Tibial nerve (tissue), 4 donors: ENCODE measurements at regions not wholly inside any gene's neighbourhood (a gene's known extent, or its start where the extent isn't known, plus 50 kb on each side); places are given as distances from the start of the nearest gene placed in this dataset.
"Not testable (repeated sequence)": the region's sequence is repeated elsewhere in the genome, so short reads cannot be mapped to it uniquely, and the experiment has no call there.

ENCODE experiments used
- DNase-seq, 2 donors: peaks; one replicate each; pipeline ENCODE4 v3.0.0-alpha.2; 2019; ENCODE audit warnings: low spot score in 2 of 2
- H3K27ac ChIP-seq, 4 donors: fragments of 200-600 bp; sonication (generic) in 3 of 4; one replicate each; pipeline ENCODE4 v1.5.1; 2017 to 2019; ENCODE audit warnings: mild to moderate bottlenecking in 1 of 4
- H3K27me3 ChIP-seq, 2 donors: fragments of 200-600 bp; sonication (generic) in 1 of 2; one replicate each; pipeline versions ENCODE4 v1.5.1 to v1.6.0; 2017 to 2019
- H3K36me3 ChIP-seq, 3 donors: fragments of 200-600 bp; sonication (generic); one replicate each; pipeline ENCODE4 v1.5.1; 2018 to 2019
- H3K4me1 ChIP-seq, 4 donors: fragments of 200-600 bp; sonication (generic) in 3 of 4; one replicate each; pipeline ENCODE4 v1.5.1; 2017 to 2019
- H3K4me3 ChIP-seq, 4 donors: fragments of 200-600 bp; sonication (generic) in 3 of 4; one replicate each; pipeline ENCODE4 v1.5.1; 2017 to 2019; ENCODE audit warnings: mild to moderate bottlenecking in 1 of 4, moderate library complexity in 1 of 4
- H3K9me3 ChIP-seq, 4 donors: fragments of 200-600 bp; sonication (generic) in 3 of 4; one replicate each; pipeline ENCODE4 v1.5.1; 2017 to 2019
- CTCF ChIP-seq, 5 experiments: fragments of 200-600 bp in 3 of 5; fragments of 450-650 bp in 2 of 5; sonication (generic) in 3 of 5; IDR thresholded peaks; one replicate each; pipeline ENCODE4 v1.5.1; 2016 to 2019; ENCODE audit warnings: antibody characterized with exemption in 5 of 5, mild to moderate bottlenecking in 3 of 5, moderate library complexity in 2 of 5
- EP300 ChIP-seq, 2 donors: sonication (generic); formaldehyde crosslinking; IDR thresholded peaks; one replicate each; pipeline ENCODE4 v1.6.1; 2017; ENCODE audit warnings: antibody characterized with exemption in 2 of 2, mild to moderate bottlenecking in 1 of 2
- POLR2A ChIP-seq, 2 donors: fragments of 450-650 bp; IDR thresholded peaks; one replicate each; pipeline ENCODE4 v1.6.1; 2017; ENCODE audit warnings: antibody characterized with exemption in 2 of 2, mild to moderate bottlenecking in 2 of 2, moderate library complexity in 2 of 2
- WGBS, 2 donors: methylation state at CpG; one replicate each; pipeline ENCODE4 v1.1.5; 2018; 5-methylcytosine and 5-hydroxymethylcytosine counted together

- Histone ChIP-seq H3K9me3 (peaks cover 0 to 45% (median 5%) of the 10 kb centered on the region in 4 donors), H3K27me3 (no peaks in the 10 kb centered on the region), H3K4me1 (peaks cover 0 to 5% (median 0%) of the 10 kb centered on the region in 4 donors), H3K36me3 (no peaks in the 10 kb centered on the region), H3K4me3 (no peak overlapping the region), H3K27ac (no peak overlapping the region)
- 55 to 56% methylated on average over 9 to 10 of the region's 10 CpGs for WGBS, 2 donors
- DNase-seq = no peak
- TF ChIP-seq CTCF (IDR thresholded peaks at IDR 0.05) = no peak
These were observed 180.0 kb upstream of the C14orf180 start for GRCh38 chr14:104399432-104400155.

DNA sequence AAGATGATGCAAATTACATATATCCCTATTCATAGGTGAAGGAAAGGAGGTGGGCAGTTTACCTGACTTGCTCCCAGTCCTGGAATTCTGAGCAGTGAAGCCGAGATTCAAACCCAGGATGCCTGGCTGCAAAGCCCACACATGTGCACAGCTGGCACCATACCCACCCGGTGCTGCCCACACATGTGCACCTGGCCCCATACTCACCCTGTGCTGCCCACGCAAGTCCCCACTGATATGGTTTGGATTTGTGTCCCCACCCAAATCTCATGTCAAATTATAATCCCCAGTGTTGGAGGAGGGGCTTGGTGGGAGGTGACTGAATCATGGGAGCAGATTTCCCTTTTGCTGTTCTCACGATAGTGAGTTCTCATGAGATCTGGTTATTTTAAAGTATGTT is 179.2 kb upstream of the C14orf180 start:
- DNase-seq = no peak
- Histone ChIP-seq H3K4me3 (no peak overlapping the region), H3K36me3 (no peaks in the 10 kb centered on the region), H3K27me3 (no peaks in the 10 kb centered on the region), H3K4me1 (no peaks in the 10 kb centered on the region), H3K27ac (no peak overlapping the region), H3K9me3 (peaks cover 0 to 45% (median 5%) of the 10 kb centered on the region in 4 donors)
- WGBS, 2 donors = 84 to 87% methylated on average over 4 of the region's 4 CpGs
- TF ChIP-seq EP300 (IDR thresholded peaks at IDR 0.05) = no peak
- TF ChIP-seq POLR2A (IDR thresholded peaks at IDR 0.05) = no peak
- no peak for TF ChIP-seq CTCF (IDR thresholded peaks at IDR 0.05)

DNA sequence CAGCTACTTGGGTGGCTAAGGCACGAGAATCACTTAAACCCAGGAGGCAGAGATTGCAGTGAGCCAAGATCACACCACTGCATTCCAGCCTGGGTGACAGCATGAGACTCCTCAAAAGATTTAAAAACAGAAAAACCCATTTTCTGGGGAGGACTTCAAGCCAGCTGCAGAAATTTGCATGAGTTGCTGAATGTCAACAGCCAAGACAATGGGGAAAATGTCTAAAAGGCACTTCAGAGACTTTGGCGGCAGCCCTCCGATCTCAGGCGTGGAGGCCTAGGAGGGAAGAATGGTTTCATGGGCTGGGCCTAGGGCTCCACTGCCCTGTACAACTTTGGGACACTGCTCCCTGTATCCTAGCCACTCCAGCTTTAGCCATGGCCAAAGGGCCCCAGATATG is 177.8 kb upstream of the C14orf180 start:
- Histone ChIP-seq H3K9me3 (peaks cover 0 to 35% (median 5%) of the 10 kb centered on the region in 4 donors), H3K4me1 (no peaks in the 10 kb centered on the region), H3K27ac (no peak overlapping the region), H3K27me3 (no peaks in the 10 kb centered on the region), H3K4me3 (no peak overlapping the region), H3K36me3 (no peaks in the 10 kb centered on the region)
- DNase-seq = no peak
- 82 to 91% methylated on average over 4 of the region's 4 CpGs for WGBS, 2 donors
- TF ChIP-seq POLR2A (IDR thresholded peaks at IDR 0.05) (no peak), CTCF (IDR thresholded peaks at IDR 0.05) (no peak), EP300 (IDR thresholded peaks at IDR 0.05) (no peak)

DNA sequence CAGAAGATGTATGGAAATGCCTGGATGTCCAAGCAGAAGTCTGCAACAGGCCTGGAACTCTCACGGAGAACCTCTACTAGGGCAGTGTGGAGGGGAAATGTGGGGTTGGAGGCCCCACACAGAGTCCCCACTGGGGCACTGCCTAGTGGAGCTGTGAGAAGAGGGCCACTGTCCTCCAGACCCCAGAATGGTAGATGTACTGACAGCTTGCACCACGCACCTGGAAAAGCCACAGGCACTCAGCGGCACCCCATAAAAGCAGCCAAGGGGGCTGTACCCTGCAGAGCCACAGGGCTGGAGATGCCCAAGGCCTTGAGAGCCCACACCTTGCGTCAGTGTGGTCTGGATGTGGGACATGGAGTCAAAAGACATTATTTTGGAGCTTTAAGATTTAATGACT is 177.3 kb upstream of the C14orf180 start:
- not testable (repeated sequence) for H3K4me3 ChIP-seq, H3K27me3 ChIP-seq, DNase-seq, H3K27ac ChIP-seq, H3K4me1 ChIP-seq, H3K36me3 ChIP-seq
- peaks cover 0 to 30% (median 5%) of the 10 kb centered on the region in 4 donors for H3K9me3 ChIP-seq
- 86% methylated on average over 4 of the region's 4 CpGs for WGBS, 2 donors

DNA sequence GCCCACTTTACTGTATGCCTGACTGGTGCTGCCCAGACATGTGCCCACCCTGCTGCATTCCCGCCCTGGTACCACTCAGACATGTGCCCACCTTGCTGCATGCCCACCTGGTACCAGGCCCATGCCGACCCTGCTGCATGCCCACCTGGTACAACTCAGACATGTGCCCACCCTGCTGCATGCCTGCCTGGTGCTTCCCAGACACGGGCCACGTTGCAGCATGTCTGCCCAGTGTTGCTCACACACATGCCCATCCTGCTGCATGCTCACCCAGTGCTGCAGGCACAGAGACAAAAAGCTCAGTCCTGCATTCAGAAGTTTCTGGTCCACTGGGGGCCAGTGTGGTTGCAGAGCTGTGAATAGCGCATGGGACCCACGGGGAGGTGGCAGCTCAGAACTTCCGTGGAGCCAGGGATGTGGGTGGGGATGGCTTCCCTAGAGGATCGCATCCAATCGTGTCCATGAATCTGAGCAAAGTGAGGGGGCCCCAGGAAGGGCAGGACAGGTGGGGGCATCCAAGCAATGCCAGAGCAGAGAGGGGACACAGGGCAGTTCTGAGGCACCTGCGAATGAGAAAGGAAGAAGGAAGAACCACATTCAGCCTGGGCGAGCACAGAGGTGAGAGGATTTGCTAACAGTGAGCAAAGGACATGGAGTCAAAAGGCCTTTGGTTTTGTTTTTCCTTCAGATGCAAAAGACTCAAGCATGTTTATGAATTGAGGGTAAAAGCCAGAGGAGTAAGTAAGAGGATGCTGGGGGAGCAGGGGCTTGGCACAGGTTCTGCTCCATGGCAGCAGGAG is 175.9 kb upstream of the C14orf180 start:
- H3K4me3 ChIP-seq = no peak overlapping the region
- no peaks in the 10 kb centered on the region for H3K36me3 ChIP-seq
- TF ChIP-seq CTCF (IDR thresholded peaks at IDR 0.05) = no peak
- no peak for TF ChIP-seq POLR2A (IDR thresholded peaks at IDR 0.05)
- TF ChIP-seq EP300 (IDR thresholded peaks at IDR 0.05) = no peak
- no peak overlapping the region for H3K27ac ChIP-seq
- H3K27me3 ChIP-seq = no peaks in the 10 kb centered on the region
- no peaks in the 10 kb centered on the region for H3K4me1 ChIP-seq
- peaks cover 0 to 24% (median under 1%) of the 10 kb centered on the region in 4 donors for H3K9me3 ChIP-seq
- no peak for DNase-seq
- 84 to 85% methylated on average over 11 of the region's 11 CpGs for WGBS, 2 donors
